ENCODE measurements at regions not wholly inside any gene's neighbourhood (a gene's known extent, or its start where the extent isn't known, plus 50 kb on each side); places are given as distances from the start of the nearest gene placed in this dataset.

DNA sequence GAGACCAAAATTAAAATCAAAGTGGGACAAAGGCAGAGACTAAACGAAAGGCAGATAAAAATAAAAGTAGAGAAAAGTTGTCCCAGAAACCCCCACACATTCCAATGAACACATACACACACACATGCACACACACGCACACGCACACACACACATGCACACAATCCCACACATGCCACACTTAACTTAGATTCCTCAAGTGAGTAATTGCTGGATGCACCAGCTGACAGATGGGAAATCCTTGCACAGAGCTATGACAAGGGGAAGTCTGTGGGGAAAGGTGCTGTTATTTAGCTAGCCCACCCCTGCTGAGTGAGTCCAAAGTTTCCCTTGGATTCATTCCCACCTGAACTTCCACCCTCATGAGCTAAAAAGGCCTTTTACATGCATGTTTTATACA lies 233.9 kb downstream of the RAB28 start:
- no peak for DNase-seq (ENCODE audit: low read depth in 4 of 4, low spot score in 1 of 4)

DNA sequence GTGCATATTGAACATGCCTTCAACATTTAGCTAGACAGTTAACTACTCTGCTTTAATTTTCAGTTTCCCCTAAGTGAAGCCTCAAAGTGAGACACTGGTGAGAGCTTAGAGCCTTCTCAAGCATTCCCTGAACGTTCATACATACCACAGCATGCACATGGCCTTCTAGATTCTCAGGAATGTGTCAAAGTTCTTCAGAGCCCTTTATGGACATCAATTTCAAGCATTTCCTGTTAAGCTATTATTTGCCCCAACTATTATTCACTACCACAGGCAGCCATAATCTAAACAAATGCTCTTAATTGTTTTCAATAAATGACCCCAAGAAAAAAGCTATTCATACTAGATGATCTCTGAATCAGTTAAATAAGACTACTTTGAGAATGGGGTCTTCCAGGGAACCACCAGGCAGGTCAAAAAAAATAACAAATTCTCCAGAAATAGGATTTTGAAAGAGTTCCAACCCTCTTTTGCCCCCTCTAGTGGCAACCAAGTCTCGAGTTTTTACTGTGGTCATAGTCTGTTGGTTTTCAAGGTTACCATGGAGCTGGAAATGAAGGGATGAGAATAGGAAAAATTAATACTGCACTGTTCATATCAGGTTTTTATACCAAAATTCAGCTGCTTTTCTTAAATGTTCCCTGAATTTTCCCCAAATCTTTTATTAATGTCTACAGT lies 235.4 kb downstream of the RAB28 start:
- DNase-seq (ENCODE audit: low read depth in 4 of 4, low spot score in 1 of 4) = no peak

DNA sequence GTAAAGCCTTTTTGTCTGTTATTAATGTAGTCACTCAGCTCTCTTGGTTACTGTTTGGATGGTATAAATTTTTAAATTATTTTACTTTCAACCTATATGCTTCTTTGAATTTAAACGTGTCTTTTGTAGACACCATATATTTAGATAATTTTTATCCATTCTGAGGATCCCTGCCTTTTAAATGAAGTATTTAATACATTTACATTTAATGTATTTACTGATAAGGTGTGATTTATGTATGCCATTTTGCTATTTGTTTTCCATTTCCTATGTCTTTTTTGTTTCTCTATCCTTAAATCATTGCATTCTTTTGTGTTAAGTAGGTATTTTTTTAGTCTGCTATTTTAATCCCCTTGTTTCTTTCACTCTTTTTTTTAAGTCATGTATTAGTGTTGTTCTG lies 238.0 kb downstream of the RAB28 start:
- DNase-seq (ENCODE audit: low read depth in 4 of 4, low spot score in 1 of 4) = no peak

DNA sequence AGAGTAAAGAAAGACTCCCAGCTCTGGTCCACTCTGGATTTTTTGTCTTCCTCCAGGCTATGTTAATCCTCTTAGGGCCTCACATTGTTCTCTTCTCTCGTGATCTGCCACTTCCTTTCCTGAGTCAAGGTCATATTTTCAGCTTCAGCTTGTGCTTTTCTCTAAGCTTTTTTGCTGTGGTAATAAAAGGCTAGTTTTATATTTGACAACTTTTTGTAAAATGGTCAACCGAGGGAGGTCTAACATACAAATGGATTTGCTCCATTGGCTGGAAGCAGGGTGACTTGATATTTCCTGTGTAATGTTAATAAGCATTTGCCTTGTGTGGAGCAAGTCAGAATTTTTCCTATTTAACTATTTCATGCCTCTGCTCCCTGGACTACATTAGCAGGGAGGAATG lies 239.7 kb downstream of the RAB28 start:
- no peak for DNase-seq (ENCODE audit: low read depth in 4 of 4, low spot score in 1 of 4)

GRCh38 chr4:13243152-13243551 lies 241.0 kb downstream of the RAB28 start:
- no peak for DNase-seq (ENCODE audit: low read depth in 4 of 4, low spot score in 1 of 4)

DNA sequence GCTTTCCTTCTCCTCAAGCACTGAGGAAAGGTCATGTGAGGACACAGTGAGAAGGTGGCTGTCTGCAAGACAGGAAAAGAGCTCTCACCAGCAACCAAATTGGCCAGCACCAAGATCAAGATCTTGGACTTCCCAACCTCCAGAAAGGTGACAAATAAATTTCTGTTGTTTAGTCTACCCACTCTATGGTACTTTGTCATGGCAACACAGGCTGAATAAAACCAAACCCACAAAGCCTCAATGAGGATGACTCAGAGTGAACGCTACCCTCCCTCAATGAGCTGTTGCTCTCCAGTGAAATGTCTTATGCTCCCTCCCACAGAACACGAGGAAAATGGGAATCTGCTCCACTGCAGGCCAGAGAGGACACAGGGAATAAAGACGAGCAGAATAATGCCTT lies 244.1 kb downstream of the RAB28 start:
- no peak for DNase-seq (ENCODE audit: low read depth in 4 of 4, low spot score in 1 of 4)

GRCh38 chr4:13238936-13239335 lies 245.2 kb downstream of the RAB28 start:
- no peak for DNase-seq (ENCODE audit: low read depth in 4 of 4, low spot score in 1 of 4)

DNA sequence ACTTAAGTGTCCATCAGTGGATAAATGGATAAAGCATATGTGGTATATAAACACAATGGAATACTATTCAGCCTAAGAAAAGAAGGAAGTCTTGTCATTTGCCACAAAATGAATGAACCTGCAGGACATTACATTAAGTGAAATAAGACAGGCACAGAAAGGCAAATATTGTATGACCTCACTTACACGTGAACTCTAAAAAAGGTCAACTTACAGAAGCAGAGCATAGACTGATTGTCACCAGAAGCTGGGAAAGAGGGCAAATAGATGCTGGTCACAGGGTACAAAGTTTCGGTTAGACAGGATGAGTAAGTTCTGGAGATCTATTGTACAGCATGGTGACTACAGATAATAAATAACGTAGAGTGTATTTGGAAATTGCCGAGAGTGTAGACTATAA lies 247.7 kb downstream of the RAB28 start:
- no peak for DNase-seq (ENCODE audit: low read depth in 4 of 4, low spot score in 1 of 4)

DNA sequence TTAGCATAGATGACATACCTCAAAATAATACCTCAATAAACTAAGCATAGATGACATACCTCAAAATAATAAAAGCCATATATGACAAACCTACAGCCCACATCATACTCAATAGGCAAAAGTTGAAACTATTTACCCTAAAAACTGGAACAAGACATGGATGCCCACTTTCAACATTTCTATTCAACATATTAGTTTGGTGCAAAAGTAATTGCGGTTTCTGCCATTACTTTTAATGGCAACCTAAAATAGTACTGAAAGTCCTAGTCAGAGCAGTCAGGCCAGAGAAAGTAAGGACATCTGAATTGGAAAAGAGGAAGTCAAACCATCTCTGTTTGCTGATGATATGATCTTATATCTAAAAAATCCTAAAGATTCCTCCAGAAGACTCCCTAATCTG lies 250.4 kb downstream of the RAB28 start:
- DNase-seq (ENCODE audit: low read depth in 4 of 4, low spot score in 1 of 4) = no peak

- no peak for DNase-seq (ENCODE audit: low read depth in 4 of 4, low spot score in 1 of 4)
Measured at GRCh38 chr4:13219971-13220370, 264.2 kb downstream of the RAB28 start.

DNA sequence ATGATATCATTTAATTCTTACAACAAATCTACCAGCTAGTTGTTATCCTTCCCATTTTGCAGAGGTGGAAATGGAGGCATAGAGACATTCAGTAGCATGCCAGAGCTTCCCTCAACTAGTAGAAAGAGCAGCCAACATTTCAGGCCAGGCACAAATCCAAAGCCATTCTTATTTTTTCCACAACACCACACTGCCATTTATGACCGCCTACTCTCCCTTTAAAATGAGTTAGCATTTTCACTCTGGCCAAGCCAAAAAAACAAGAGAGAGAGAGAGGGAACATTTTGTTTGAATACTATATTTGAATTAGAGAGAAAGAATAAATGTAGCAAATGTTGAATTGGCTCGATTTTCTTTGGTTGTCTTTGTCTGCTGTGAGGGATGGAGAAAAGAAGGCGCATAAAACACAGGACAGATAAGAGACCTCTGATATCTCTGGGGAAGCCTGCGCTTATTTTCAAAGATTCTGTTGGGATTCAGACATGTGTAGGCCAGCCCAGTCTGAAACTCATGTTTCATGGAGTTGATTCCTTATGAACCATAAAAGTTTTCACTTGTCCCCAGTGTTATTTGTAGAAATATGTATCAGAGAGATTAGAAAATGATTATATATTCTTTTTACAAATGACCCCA lies 265.7 kb downstream of the RAB28 start:
- DNase-seq (ENCODE audit: low read depth in 4 of 4, low spot score in 1 of 4) = no peak

GRCh38 chr4:13215560-13215959 lies 268.6 kb downstream of the RAB28 start:
- DNase-seq (ENCODE audit: low read depth in 4 of 4, low spot score in 1 of 4) = no peak

DNA sequence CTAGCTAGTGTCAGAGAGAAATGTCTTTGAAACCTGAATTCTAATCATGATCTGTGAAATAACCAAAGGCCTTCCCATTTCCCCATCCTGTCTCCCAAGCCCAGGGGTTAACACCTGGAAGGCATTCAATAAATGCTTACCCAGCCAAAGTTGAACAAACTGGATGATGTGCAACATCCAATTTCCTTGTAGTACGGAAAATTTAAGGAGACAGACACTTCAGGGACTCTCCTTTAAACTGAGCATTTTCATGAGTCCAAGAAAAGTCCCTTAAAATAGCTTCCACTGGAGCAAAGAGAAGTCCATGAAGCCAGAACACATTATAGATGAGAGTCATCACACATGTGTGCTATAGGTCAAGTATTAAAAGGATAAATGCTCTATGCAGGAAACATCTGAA lies 271.2 kb downstream of the RAB28 start:
- no peak for DNase-seq (ENCODE audit: low read depth in 4 of 4, low spot score in 1 of 4)

- no peak for DNase-seq (ENCODE audit: low read depth in 4 of 4, low spot score in 1 of 4)
Measured at GRCh38 chr4:13209600-13209999, 274.5 kb downstream of the RAB28 start.

GRCh38 chr4:13208558-13209193 lies 275.5 kb downstream of the RAB28 start:
- DNase-seq (ENCODE audit: low read depth in 4 of 4, low spot score in 1 of 4) = no peak

DNA sequence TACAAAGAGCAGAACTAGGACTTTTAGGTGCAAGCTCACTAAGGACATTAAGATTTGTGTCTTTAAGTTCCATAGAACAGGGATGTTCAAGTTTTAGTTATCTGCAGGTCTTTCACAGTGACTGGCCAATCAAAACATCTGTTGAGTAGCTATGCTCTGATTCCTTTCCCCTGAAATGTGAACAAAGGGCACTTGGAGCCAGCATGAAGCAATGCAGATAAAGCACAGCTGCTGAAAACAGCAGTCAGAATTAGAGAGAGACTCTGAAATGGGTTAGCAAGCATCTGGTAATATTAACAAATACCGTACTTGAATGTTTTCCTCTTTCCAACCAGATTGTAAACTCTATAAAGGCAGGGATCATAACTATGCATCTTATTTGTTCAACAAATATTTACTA lies 276.9 kb downstream of the RAB28 start:
- DNase-seq (ENCODE audit: low read depth in 4 of 4, low spot score in 1 of 4) = no peak

GRCh38 chr4:13203101-13203500 lies 281.0 kb downstream of the RAB28 start:
- DNase-seq (ENCODE audit: low read depth in 4 of 4, low spot score in 1 of 4) = no peak

DNA sequence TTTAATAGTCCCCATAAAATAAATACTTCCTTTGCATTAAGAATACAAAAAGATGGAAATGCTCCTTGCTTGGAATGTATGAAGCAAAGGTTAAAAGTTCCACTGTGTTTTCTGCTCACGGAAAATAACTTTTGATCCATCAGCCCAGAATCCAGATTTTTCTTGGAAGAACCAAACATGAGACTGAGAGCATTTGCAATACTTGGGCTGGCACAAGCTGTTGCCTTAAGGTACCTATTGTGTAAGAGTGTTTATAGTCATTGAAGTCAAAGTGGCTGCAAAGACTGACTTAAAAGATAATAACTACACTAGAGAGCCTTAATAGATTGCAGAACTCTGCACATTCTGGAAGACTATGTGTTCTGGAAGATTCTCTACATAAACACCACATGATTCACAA lies 281.4 kb downstream of the RAB28 start:
- DNase-seq (ENCODE audit: low read depth in 4 of 4, low spot score in 1 of 4) = no peak

DNA sequence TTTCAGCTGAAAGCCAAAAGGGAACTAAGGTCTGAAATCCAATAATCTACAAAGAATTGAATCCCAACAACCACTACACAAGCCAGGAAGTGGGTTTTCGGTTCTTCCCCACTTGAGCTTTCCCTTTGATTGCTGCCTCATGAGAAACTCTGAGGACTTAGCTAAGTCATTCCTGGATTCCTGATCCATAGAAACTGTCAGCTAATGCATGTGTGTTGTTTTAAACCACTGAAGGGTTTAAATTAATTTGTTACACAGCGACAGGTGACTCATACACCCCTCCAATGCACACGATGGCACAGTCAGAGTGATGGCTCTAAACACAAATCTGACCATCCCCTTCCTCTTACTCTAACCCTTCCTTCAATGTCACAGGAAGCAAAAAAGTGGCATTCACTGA lies 282.9 kb downstream of the RAB28 start:
- DNase-seq (ENCODE audit: low read depth in 4 of 4, low spot score in 1 of 4) = no peak

DNA sequence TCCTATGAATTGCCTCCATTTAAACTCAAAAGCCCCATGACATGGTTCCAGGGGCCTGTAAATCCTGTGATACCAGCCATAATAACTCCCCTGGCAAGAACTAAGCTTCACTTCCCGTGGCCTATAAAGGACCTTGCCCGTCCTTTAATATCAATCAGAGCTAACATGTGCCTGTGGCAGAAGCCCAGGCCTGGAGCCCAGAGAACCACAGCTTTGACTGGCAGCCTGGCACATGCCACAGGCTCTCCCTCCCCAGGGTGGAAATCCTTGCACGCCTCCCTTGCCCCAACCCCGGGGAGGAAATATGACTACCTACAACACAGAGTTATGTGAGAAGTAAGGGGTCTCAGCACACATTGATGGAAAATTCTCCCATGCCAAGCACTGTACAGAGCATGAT lies 287.4 kb downstream of the RAB28 start:
- DNase-seq (ENCODE audit: low read depth in 4 of 4, low spot score in 1 of 4) = no peak

GRCh38 chr4:13193662-13194061 lies 290.5 kb downstream of the RAB28 start:
- DNase-seq (ENCODE audit: low read depth in 4 of 4, low spot score in 1 of 4) = no peak

DNA sequence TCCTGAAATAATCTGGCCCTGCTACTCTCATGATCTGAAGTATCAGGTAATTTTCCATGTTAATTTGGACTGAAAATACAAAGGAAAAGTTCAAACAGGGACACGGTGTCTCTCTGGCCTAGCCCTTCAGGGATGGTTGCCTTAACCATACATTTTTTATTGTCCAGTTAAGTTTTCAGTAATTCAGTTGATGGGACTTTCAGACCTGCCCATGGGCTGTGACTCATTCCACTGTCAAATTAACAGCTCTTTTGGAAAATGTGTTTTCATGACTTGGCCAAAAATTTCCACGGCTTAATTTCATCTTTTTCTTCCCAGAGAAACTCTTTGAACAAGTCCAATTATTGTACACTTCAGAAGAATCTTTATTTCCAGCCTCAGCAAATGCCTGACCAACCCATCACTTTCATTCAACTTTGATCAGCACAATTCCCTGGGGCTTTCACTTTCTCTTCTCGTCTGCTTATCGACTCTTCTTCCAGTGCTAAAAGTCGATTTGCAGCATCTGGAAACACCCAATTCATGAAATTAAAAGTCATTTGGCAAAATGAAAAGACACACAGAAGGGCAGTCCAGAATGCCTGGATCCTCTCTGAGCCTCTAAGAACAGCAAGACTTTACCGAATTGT lies 293.9 kb downstream of the RAB28 start:
- DNase-seq (ENCODE audit: low read depth in 4 of 4, low spot score in 1 of 4) = no peak
